ENCODE measurements at regions not wholly inside any gene's neighbourhood (a gene's known extent, or its start where the extent isn't known, plus 50 kb on each side); places are given as distances from the start of the nearest gene placed in this dataset.

- no peaks in the 10 kb centered on the region for H3K9me3 ChIP-seq (ENCODE audit: control insufficient read depth, low read length)
- H3K9ac ChIP-seq: no peak overlapping the region
- TF ChIP-seq CTCF (IDR thresholded peaks at IDR 0.05): no peak
- no peak overlapping the region for H3K27ac ChIP-seq
- no peaks in the 10 kb centered on the region for H3K27me3 ChIP-seq (ENCODE audit: control insufficient read depth, insufficient read depth, low read length)
- no peaks in the 10 kb centered on the region for H3K79me2 ChIP-seq
- H2AFZ ChIP-seq: no peak overlapping the region
- no peak overlapping the region for H3K4me2 ChIP-seq (ENCODE audit: low read length)
- H3K4me3 ChIP-seq (ENCODE audit: low read depth, low read length): no peak overlapping the region
- no peaks in the 10 kb centered on the region for H3K36me3 ChIP-seq (ENCODE audit: control insufficient read depth, insufficient read depth, low read length)
- H3K4me1 ChIP-seq: no peaks in the 10 kb centered on the region
Measured at GRCh38 chr11:31995525-31996094, 95.3 kb upstream of the RCN1 start.

GRCh38 chr11:31995032-31995431 lies 95.8 kb upstream of the RCN1 start:
- Histone ChIP-seq H3K4me1 (no peaks in the 10 kb centered on the region), H3K36me3 (ENCODE audit: control insufficient read depth, insufficient read depth, low read length) (no peaks in the 10 kb centered on the region), H3K9me3 (ENCODE audit: control insufficient read depth, low read length) (no peaks in the 10 kb centered on the region), H3K9ac (no peak overlapping the region), H3K27ac (no peak overlapping the region), H3K4me3 (ENCODE audit: low read depth, low read length) (no peak overlapping the region), H2AFZ (no peak overlapping the region), H3K4me2 (ENCODE audit: low read length) (no peak overlapping the region), H3K27me3 (ENCODE audit: control insufficient read depth, insufficient read depth, low read length) (no peaks in the 10 kb centered on the region), H3K79me2 (no peaks in the 10 kb centered on the region)
- no peak for TF ChIP-seq CTCF (IDR thresholded peaks at IDR 0.05)

GRCh38 chr11:31987118-31988005 lies 103.5 kb upstream of the RCN1 start:
- Histone ChIP-seq H2AFZ (peak overlapping the region; percentile 42), H3K4me1 (no peaks in the 10 kb centered on the region), H3K79me2 (no peaks in the 10 kb centered on the region), H3K36me3 (ENCODE audit: control insufficient read depth, insufficient read depth, low read length) (no peaks in the 10 kb centered on the region), H3K27ac (no peak overlapping the region), H3K9me3 (ENCODE audit: control insufficient read depth, low read length) (no peaks in the 10 kb centered on the region), H3K4me3 (ENCODE audit: low read depth, low read length) (no peak overlapping the region), H3K27me3 (ENCODE audit: control insufficient read depth, insufficient read depth, low read length) (no peaks in the 10 kb centered on the region), H3K4me2 (ENCODE audit: low read length) (no peak overlapping the region), H3K9ac (no peak overlapping the region)
- TF ChIP-seq CTCF (IDR thresholded peaks at IDR 0.05): no peak

- TF ChIP-seq CTCF (IDR thresholded peaks at IDR 0.05): no peak
- Histone ChIP-seq H3K4me1 (no peaks in the 10 kb centered on the region), H3K27me3 (ENCODE audit: control insufficient read depth, insufficient read depth, low read length) (no peaks in the 10 kb centered on the region), H3K9ac (no peak overlapping the region), H3K4me3 (ENCODE audit: low read depth, low read length) (no peak overlapping the region), H3K4me2 (ENCODE audit: low read length) (no peak overlapping the region), H2AFZ (no peak overlapping the region), H3K9me3 (ENCODE audit: control insufficient read depth, low read length) (no peaks in the 10 kb centered on the region), H3K36me3 (ENCODE audit: control insufficient read depth, insufficient read depth, low read length) (no peaks in the 10 kb centered on the region), H3K27ac (no peak overlapping the region), H3K79me2 (no peaks in the 10 kb centered on the region)
Measured at GRCh38 chr11:31986201-31986889, 104.5 kb upstream of the RCN1 start.

Measured in parathyroid adenoma (tissue), 2 donors.